Liver (tissue), 8 donors: ENCODE measurements at regions not wholly inside any gene's neighbourhood (a gene's known extent, or its start where the extent isn't known, plus 50 kb on each side); places are given as distances from the start of the nearest gene placed in this dataset.

Experiments used
- DNase-seq: peaks from one replicate; pipeline ENCODE4 v3.0.0-alpha.2; 2017; ENCODE audit warnings: low spot score
- H3K27ac ChIP-seq, 2 donors: one replicate each; pipeline ENCODE4 v1.7.0; 2013; ENCODE audit warnings: inconsistent platforms in 2 of 2, low read length in 2 of 2, control low read depth in 1 of 2, low read depth in 1 of 2, mild to moderate bottlenecking in 1 of 2
- H3K27me3 ChIP-seq, 4 donors: one replicate each; pipeline versions ENCODE4 v1.6.1 to v1.7.0; 2013; ENCODE audit warnings: low read length in 3 of 4, inconsistent platforms in 1 of 4, mild to moderate bottlenecking in 1 of 4, moderate library complexity in 1 of 4; ENCODE audit not compliant: control insufficient read depth in 4 of 4, insufficient read depth in 4 of 4
- H3K36me3 ChIP-seq, 4 donors: one replicate each; pipeline versions ENCODE4 v1.6.1 to v1.7.0; 2013; ENCODE audit warnings: low read length in 3 of 4, mild to moderate bottlenecking in 3 of 4, low read depth in 1 of 4, moderate library complexity in 1 of 4; ENCODE audit not compliant: control insufficient read depth in 4 of 4, insufficient read depth in 3 of 4
- H3K4me1 ChIP-seq, 4 donors: one replicate each; pipeline versions ENCODE4 v1.6.1 to v1.7.0; 2013; ENCODE audit warnings: low read length in 3 of 4, mild to moderate bottlenecking in 3 of 4, moderate library complexity in 1 of 4; ENCODE audit not compliant: control insufficient read depth in 4 of 4, insufficient read depth in 4 of 4
- H3K4me3 ChIP-seq, 3 donors: one replicate each; pipeline versions ENCODE4 v1.6.1 to v1.7.0; 2013; ENCODE audit warnings: low read length in 3 of 3, control low read depth in 1 of 3, low read depth in 1 of 3, mild to moderate bottlenecking in 1 of 3
- H3K9ac ChIP-seq, 2 donors: one replicate each; pipeline ENCODE4 v1.7.0; 2013; ENCODE audit warnings: low read length in 2 of 2, mild to moderate bottlenecking in 2 of 2, moderate library complexity in 2 of 2, control low read depth in 1 of 2, low read depth in 1 of 2
- H3K9me3 ChIP-seq, 4 donors: one replicate each; pipeline versions ENCODE4 v1.6.1 to v1.7.0; 2013; ENCODE audit warnings: low read length in 3 of 4; ENCODE audit not compliant: control insufficient read depth in 4 of 4
- ATF3 ChIP-seq: IDR thresholded peaks from 2 replicates; pipeline ENCODE4 v1.6.1; 2016; ENCODE audit warnings: antibody characterized with exemption
- EGR1 ChIP-seq, 2 donors: IDR thresholded peaks; 2 replicates each; pipeline ENCODE4 v1.6.1; 2016 to 2018; ENCODE audit warnings: antibody characterized with exemption in 2 of 2, low read depth in 2 of 2
- FOXA1 ChIP-seq: IDR thresholded peaks from 2 replicates; pipeline ENCODE4 v1.6.1; 2016; ENCODE audit warnings: antibody characterized with exemption
- FOXA2 ChIP-seq: IDR thresholded peaks from 2 replicates; pipeline ENCODE4 v1.6.1; 2016; ENCODE audit warnings: antibody characterized with exemption
- GABPA ChIP-seq, 2 donors: IDR thresholded peaks in 1 of 2; conservative IDR thresholded peaks in 1 of 2; 2 replicates each; pipeline ENCODE4 v1.6.1; 2016; ENCODE audit warnings: antibody characterized with exemption in 2 of 2, mild to moderate bottlenecking in 1 of 2, moderate library complexity in 1 of 2
- HNF4A ChIP-seq, 2 donors: conservative IDR thresholded peaks; 2 replicates each; pipeline ENCODE4 v1.6.1; 2016; ENCODE audit warnings: antibody characterized with exemption in 2 of 2, mild to moderate bottlenecking in 2 of 2
- HNF4G ChIP-seq: IDR thresholded peaks from 2 replicates; pipeline ENCODE4 v1.6.1; 2016; ENCODE audit warnings: antibody characterized with exemption
- JUND ChIP-seq, 2 donors: IDR thresholded peaks; 2 replicates each; pipeline ENCODE4 v1.6.1; 2016; ENCODE audit warnings: antibody characterized with exemption in 2 of 2
- MAX ChIP-seq: IDR thresholded peaks from 2 replicates; pipeline ENCODE4 v1.6.1; 2016; ENCODE audit warnings: antibody characterized with exemption
- NR2F2 ChIP-seq: IDR thresholded peaks from 2 replicates; pipeline ENCODE4 v1.6.1; 2016; ENCODE audit warnings: antibody characterized with exemption
- RAD21 ChIP-seq, 2 donors: IDR thresholded peaks; 2 replicates each; pipeline ENCODE4 v1.6.1; 2016; ENCODE audit warnings: antibody characterized with exemption in 2 of 2, mild to moderate bottlenecking in 2 of 2
- REST ChIP-seq: IDR thresholded peaks from 2 replicates; pipeline ENCODE4 v1.6.1; 2016; ENCODE audit warnings: antibody characterized with exemption, mild to moderate bottlenecking
- RXRA ChIP-seq, 2 donors: IDR thresholded peaks; 2 replicates each; pipeline ENCODE4 v1.6.1; 2017 to 2018; ENCODE audit warnings: antibody characterized with exemption in 2 of 2, mild to moderate bottlenecking in 1 of 2
- SP1 ChIP-seq: IDR thresholded peaks from 2 replicates; pipeline ENCODE4 v1.6.1; 2018; ENCODE audit warnings: antibody characterized with exemption, mild to moderate bottlenecking
- TAF1 ChIP-seq: conservative IDR thresholded peaks from 2 replicates; pipeline ENCODE4 v1.6.1; 2016; ENCODE audit warnings: antibody characterized with exemption, mild to moderate bottlenecking
- YY1 ChIP-seq: IDR thresholded peaks from 2 replicates; pipeline ENCODE4 v1.6.1; 2016; ENCODE audit warnings: antibody characterized with exemption, mild to moderate bottlenecking
- ZBTB33 ChIP-seq: IDR thresholded peaks from 2 replicates; pipeline ENCODE4 v1.6.1; 2016; ENCODE audit warnings: antibody characterized with exemption
- WGBS: extraction: QIAGEN DNeasy Blood & Tissue Kit; methylation state at CpG from one replicate; pipeline ENCODE4 v1.1.7; 2013; 5-methylcytosine and 5-hydroxymethylcytosine counted together
- TF ChIP-seq, protein P1 (sequence below): fragments of 150-350 bp; IDR thresholded peaks from 2 replicates; pipeline ENCODE4 v1.5.1; 2017; ENCODE audit warnings: improper control_type of control experiment, low read depth, low read length; ENCODE audit not compliant: missing input control
- donor health status: healthy.
- donor health status: healthy.
- donor health status: healthy.
- donor health status: healthy.
- donor health status: healthy.

- H3K9ac ChIP-seq = no peak overlapping the region
- TF ChIP-seq RAD21 (IDR thresholded peaks at IDR 0.05) (no peak), MAX (no peak), REST (no peak), YY1 (no peak), SP1 (no peak), TAF1 (no peak), FOXA2 (no peak), ZBTB33 (no peak), NR2F2 (no peak), HNF4A (conservative IDR thresholded peaks at IDR 0.05) (no peak), RXRA (IDR thresholded peaks at IDR 0.05) (no peak), GABPA (IDR thresholded peaks at IDR 0.05 in 1 of 2, conservative IDR thresholded peaks at IDR 0.05 in 1 of 2) (no peak), ATF3 (no peak), HNF4G (no peak), EGR1 (IDR thresholded peaks at IDR 0.05; ENCODE audit: low read depth in 2 of 2) (no peak), FOXA1 (no peak), JUND (IDR thresholded peaks at IDR 0.05) (no peak)
- TF ChIP-seq, protein P1, sequence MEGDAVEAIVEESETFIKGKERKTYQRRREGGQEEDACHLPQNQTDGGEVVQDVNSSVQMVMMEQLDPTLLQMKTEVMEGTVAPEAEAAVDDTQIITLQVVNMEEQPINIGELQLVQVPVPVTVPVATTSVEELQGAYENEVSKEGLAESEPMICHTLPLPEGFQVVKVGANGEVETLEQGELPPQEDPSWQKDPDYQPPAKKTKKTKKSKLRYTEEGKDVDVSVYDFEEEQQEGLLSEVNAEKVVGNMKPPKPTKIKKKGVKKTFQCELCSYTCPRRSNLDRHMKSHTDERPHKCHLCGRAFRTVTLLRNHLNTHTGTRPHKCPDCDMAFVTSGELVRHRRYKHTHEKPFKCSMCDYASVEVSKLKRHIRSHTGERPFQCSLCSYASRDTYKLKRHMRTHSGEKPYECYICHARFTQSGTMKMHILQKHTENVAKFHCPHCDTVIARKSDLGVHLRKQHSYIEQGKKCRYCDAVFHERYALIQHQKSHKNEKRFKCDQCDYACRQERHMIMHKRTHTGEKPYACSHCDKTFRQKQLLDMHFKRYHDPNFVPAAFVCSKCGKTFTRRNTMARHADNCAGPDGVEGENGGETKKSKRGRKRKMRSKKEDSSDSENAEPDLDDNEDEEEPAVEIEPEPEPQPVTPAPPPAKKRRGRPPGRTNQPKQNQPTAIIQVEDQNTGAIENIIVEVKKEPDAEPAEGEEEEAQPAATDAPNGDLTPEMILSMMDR = no peak
- H3K9me3 ChIP-seq = peaks cover 0 to 10% (median 6%) of the 10 kb centered on the region in 4 donors
- WGBS = 66% methylated on average over 6 of the region's 6 CpGs
- H3K27me3 ChIP-seq = peaks cover 0 to 7% (median 0%) of the 10 kb centered on the region in 4 donors
- H3K4me1 ChIP-seq = no peaks in the 10 kb centered on the region
- H3K4me3 ChIP-seq = no peak overlapping the region
- H3K36me3 ChIP-seq = no peaks in the 10 kb centered on the region
- no peak overlapping the region for H3K27ac ChIP-seq
- DNase-seq = no peak
Measured at GRCh38 chr7:131890176-131890575, 333.7 kb upstream of the PODXL start.
